ENCODE measurements at regions not wholly inside any gene's neighbourhood (a gene's known extent, or its start where the extent isn't known, plus 50 kb on each side); places are given as distances from the start of the nearest gene placed in this dataset.
"Not testable (repeated sequence)": the region's sequence is repeated elsewhere in the genome, so short reads cannot be mapped to it uniquely, and the experiment has no call there.

- FAIRE-seq (no peak), DNase-seq (ENCODE audit: insufficient read length) (no peak)
- TF ChIP-seq POLR2AphosphoS5 (IDR thresholded peaks at IDR 0.05; ENCODE audit: low read depth, low read length) = no peak
- TF ChIP-seq POLR2A (IDR thresholded peaks at IDR 0.05; ENCODE audit: low read depth, low read length) = no peak
- no peak for TF ChIP-seq TAF1 (IDR thresholded peaks at IDR 0.05; ENCODE audit: borderline replicate concordance, low read depth, low read length)
These were observed 486.2 kb upstream of the KLF6 start for GRCh38 chr10:4271193-4271592.

- DNase-seq (ENCODE audit: insufficient read length) (no peak), FAIRE-seq (no peak)
- TF ChIP-seq POLR2A (IDR thresholded peaks at IDR 0.05; ENCODE audit: low read depth, low read length) = no peak
- no peak for TF ChIP-seq TAF1 (IDR thresholded peaks at IDR 0.05; ENCODE audit: borderline replicate concordance, low read depth, low read length)
- no peak for TF ChIP-seq POLR2AphosphoS5 (IDR thresholded peaks at IDR 0.05; ENCODE audit: low read depth, low read length)
These were observed 485.1 kb upstream of the KLF6 start for GRCh38 chr10:4270116-4270515.

- not testable (repeated sequence) for FAIRE-seq; DNase-seq (ENCODE audit: insufficient read length)
These were observed 483.5 kb upstream of the KLF6 start for GRCh38 chr10:4268490-4268889.

- FAIRE-seq (no peak), DNase-seq (ENCODE audit: insufficient read length) (no peak)
- TF ChIP-seq POLR2AphosphoS5 (IDR thresholded peaks at IDR 0.05; ENCODE audit: low read depth, low read length) (no peak), POLR2A (IDR thresholded peaks at IDR 0.05; ENCODE audit: low read depth, low read length) (no peak), TAF1 (IDR thresholded peaks at IDR 0.05; ENCODE audit: borderline replicate concordance, low read depth, low read length) (no peak)
These were observed 482.2 kb upstream of the KLF6 start for GRCh38 chr10:4267086-4267773.

- no peak for DNase-seq (ENCODE audit: insufficient read length)
- TF ChIP-seq POLR2A (IDR thresholded peaks at IDR 0.05; ENCODE audit: low read depth, low read length) = no peak
- no peak for TF ChIP-seq POLR2AphosphoS5 (IDR thresholded peaks at IDR 0.05; ENCODE audit: low read depth, low read length)
- no peak for TF ChIP-seq TAF1 (IDR thresholded peaks at IDR 0.05; ENCODE audit: borderline replicate concordance, low read depth, low read length)
- no peak for FAIRE-seq
These were observed 481.5 kb upstream of the KLF6 start for GRCh38 chr10:4266416-4267085.

DNA sequence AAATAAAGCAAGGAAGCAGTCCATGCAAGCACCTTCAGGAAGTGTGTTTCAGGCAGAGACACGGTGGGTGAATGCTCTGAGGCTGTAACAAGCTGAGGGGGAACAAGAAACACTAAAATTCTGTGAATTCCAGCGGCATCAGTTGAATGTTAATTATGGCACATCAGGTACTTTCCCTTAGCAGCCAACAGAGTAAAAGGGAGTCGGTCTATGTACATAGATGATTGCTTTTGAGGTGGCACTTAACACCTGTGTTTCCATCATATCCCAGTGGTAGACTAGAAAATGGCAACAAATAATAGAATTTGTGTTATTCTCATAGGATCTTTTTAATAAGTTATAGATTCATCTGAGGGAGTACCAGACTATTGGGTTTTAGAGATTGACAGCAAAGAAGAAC is 481.0 kb upstream of the KLF6 start:
- FAIRE-seq = no peak
- TF ChIP-seq POLR2AphosphoS5 (IDR thresholded peaks at IDR 0.05; ENCODE audit: low read depth, low read length) (no peak), TAF1 (IDR thresholded peaks at IDR 0.05; ENCODE audit: borderline replicate concordance, low read depth, low read length) (no peak), POLR2A (IDR thresholded peaks at IDR 0.05; ENCODE audit: low read depth, low read length) (no peak)
- no peak for DNase-seq (ENCODE audit: insufficient read length)

- no peak for TF ChIP-seq POLR2AphosphoS5 (IDR thresholded peaks at IDR 0.05; ENCODE audit: low read depth, low read length)
- no peak for TF ChIP-seq POLR2A (IDR thresholded peaks at IDR 0.05; ENCODE audit: low read depth, low read length)
- no peak for TF ChIP-seq TAF1 (IDR thresholded peaks at IDR 0.05; ENCODE audit: borderline replicate concordance, low read depth, low read length)
- FAIRE-seq (no peak), DNase-seq (ENCODE audit: insufficient read length) (no peak)
These were observed 479.3 kb upstream of the KLF6 start for GRCh38 chr10:4264209-4264865.

DNA sequence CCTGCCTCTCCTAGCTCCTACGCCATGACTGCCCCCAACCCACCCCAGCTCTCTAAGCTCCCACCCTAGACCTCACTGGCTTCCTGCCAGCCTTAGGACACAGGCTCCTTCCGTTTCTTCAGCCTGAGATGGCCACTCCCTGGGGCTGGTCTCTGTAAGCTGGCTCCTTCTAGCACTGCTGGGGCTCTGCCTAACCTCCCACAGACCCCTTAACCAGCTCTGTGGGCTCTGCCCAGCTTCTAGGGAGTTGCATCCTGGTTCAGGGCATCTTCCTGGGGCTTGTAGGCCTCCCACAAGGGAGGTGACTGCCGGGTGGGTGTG is 478.6 kb upstream of the KLF6 start:
- DNase-seq (ENCODE audit: insufficient read length) (no peak), FAIRE-seq (no peak)
- TF ChIP-seq TAF1 (IDR thresholded peaks at IDR 0.05; ENCODE audit: borderline replicate concordance, low read depth, low read length) = no peak
- TF ChIP-seq POLR2AphosphoS5 (IDR thresholded peaks at IDR 0.05; ENCODE audit: low read depth, low read length) = no peak
- no peak for TF ChIP-seq POLR2A (IDR thresholded peaks at IDR 0.05; ENCODE audit: low read depth, low read length)

DNA sequence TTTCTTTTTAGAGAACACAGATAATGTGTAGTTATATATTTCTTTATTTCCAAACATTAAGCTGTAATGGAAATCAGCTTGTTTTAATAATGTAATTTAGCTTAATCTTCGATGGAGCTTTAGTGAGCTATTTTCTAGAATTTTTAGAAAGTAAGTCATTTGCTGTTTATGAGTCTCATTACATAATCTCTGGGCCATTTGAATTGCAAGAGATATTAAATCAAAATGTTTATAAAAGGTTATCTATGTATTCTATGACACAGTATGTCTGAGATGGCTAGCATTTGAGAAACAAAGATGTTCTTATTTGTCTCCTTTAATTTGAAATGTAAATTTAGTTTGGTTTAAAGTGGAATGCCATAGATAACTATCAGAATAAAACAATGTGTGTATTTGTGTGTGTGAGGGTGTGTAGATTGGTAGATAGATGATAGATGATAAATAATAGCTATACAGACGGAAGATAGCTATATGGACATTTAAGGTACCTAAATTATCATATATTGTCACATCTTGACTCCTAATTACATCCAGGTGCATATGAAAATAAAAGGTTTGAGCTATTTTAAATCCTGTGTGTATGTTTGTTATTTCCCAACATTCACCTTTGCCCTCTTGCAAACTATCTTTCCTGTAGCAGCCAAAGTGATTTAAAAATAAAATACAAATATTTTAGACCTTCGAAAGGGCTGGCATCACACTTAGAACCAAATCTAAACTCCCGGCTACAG is 478.0 kb upstream of the KLF6 start:
- DNase-seq (ENCODE audit: insufficient read length) (no peak), FAIRE-seq (no peak)
- TF ChIP-seq TAF1 (IDR thresholded peaks at IDR 0.05; ENCODE audit: borderline replicate concordance, low read depth, low read length) (no peak), POLR2A (IDR thresholded peaks at IDR 0.05; ENCODE audit: low read depth, low read length) (no peak), POLR2AphosphoS5 (IDR thresholded peaks at IDR 0.05; ENCODE audit: low read depth, low read length) (no peak)

- FAIRE-seq = no peak
- TF ChIP-seq TAF1 (IDR thresholded peaks at IDR 0.05; ENCODE audit: borderline replicate concordance, low read depth, low read length) = no peak
- no peak for TF ChIP-seq POLR2A (IDR thresholded peaks at IDR 0.05; ENCODE audit: low read depth, low read length)
- no peak for TF ChIP-seq POLR2AphosphoS5 (IDR thresholded peaks at IDR 0.05; ENCODE audit: low read depth, low read length)
- DNase-seq (ENCODE audit: insufficient read length) = no peak
These were observed 477.4 kb upstream of the KLF6 start for GRCh38 chr10:4262449-4262848.

GRCh38 chr10:4260483-4261124 is 475.6 kb upstream of the KLF6 start:
- FAIRE-seq (no peak), DNase-seq (ENCODE audit: insufficient read length) (no peak)
- TF ChIP-seq TAF1 (IDR thresholded peaks at IDR 0.05; ENCODE audit: borderline replicate concordance, low read depth, low read length) = no peak
- no peak for TF ChIP-seq POLR2AphosphoS5 (IDR thresholded peaks at IDR 0.05; ENCODE audit: low read depth, low read length)
- no peak for TF ChIP-seq POLR2A (IDR thresholded peaks at IDR 0.05; ENCODE audit: low read depth, low read length)

Measured in GM12892 (cell line).